Adrenal gland (tissue), 5 donors: ENCODE measurements at regions not wholly inside any gene's neighbourhood (a gene's known extent, or its start where the extent isn't known, plus 50 kb on each side); places are given as distances from the start of the nearest gene placed in this dataset.

Source experiments
- CTCF ChIP-seq, 6 experiments: fragments of 450-650 bp in 4 of 6; fragments of 200-600 bp in 2 of 6; sonication (generic) in 1 of 6; IDR thresholded peaks; 1 replicate in 5 of 6; 2 replicates in 1 of 6; pipeline versions ENCODE4 v1.5.1 to v1.8.0; 2016 to 2021; ENCODE audit warnings: antibody characterized with exemption in 6 of 6, mild to moderate bottlenecking in 2 of 6, moderate library complexity in 1 of 6
- POLR2A ChIP-seq, 2 donors: fragments of 450-650 bp; IDR thresholded peaks; one replicate each; pipeline ENCODE4 v1.6.1; 2017; ENCODE audit warnings: antibody characterized with exemption in 2 of 2, mild to moderate bottlenecking in 2 of 2, moderate library complexity in 1 of 2
- donor health status: DM: no; HTN: no; CAD: no.

GRCh38 chr18:46279673-46280072, 175.5 kb downstream of the HAUS1 start:
- no peak for TF ChIP-seq CTCF (IDR thresholded peaks at IDR 0.05)
- no peak for TF ChIP-seq POLR2A (IDR thresholded peaks at IDR 0.05)
